GM23338 (cell line): ENCODE measurements at regions not wholly inside any gene's neighbourhood (a gene's known extent, or its start where the extent isn't known, plus 50 kb on each side); places are given as distances from the start of the nearest gene placed in this dataset.

Experiments
- CREB1 ChIP-seq: fragments of 250-450 bp; sonication (Bioruptor Pico); IDR thresholded peaks from 2 replicates; pipeline ENCODE4 v1.5.0; 2020; ENCODE audit warnings: low read depth, mild to moderate bottlenecking, moderate library complexity
- ETS1 ChIP-seq: IDR thresholded peaks from 2 replicates; pipeline ENCODE4 v1.6.1; 2016; ENCODE audit warnings: antibody characterized with exemption
- EZH2 ChIP-seq: fragments of 200-600 bp; sonication (generic); IDR thresholded peaks from one replicate; pipeline ENCODE4 v1.8.0; 2017; ENCODE audit warnings: antibody characterized with exemption, mild to moderate bottlenecking, low read depth; ENCODE audit not compliant: unreplicated experiment
- EZH2phosphoT487 ChIP-seq: fragments of 200-600 bp; sonication (generic); IDR thresholded peaks from one replicate; pipeline ENCODE4 v1.8.1; 2018; ENCODE audit warnings: antibody characterized with exemption; ENCODE audit not compliant: unreplicated experiment
- JUNB ChIP-seq: IDR thresholded peaks from one replicate; pipeline ENCODE4 v1.6.1; 2016; ENCODE audit warnings: antibody characterized with exemption; ENCODE audit not compliant: unreplicated experiment
- NANOG ChIP-seq: IDR thresholded peaks from 2 replicates; pipeline ENCODE4 v1.6.1; 2016; ENCODE audit warnings: antibody characterized with exemption, borderline replicate concordance
- POLR2AphosphoS5 ChIP-seq: IDR thresholded peaks from 2 replicates; pipeline ENCODE4 v1.6.1; 2016; ENCODE audit warnings: antibody characterized with exemption, low read depth
- STAT1 ChIP-seq: IDR thresholded peaks from one replicate; pipeline ENCODE4 v1.6.1; 2016; ENCODE audit warnings: antibody characterized with exemption; ENCODE audit not compliant: unreplicated experiment
- ZNF114 ChIP-seq: fragments of 250-450 bp; sonication (Bioruptor Pico); IDR thresholded peaks from 2 replicates; pipeline ENCODE4 v1.5.0; 2020; ENCODE audit warnings: mild to moderate bottlenecking, moderate library complexity
- ZNF331 ChIP-seq: fragments of 250-450 bp; sonication (Bioruptor Pico); IDR thresholded peaks from 2 replicates; pipeline ENCODE4 v1.5.0; 2020; ENCODE audit warnings: low read depth, mild to moderate bottlenecking, moderate library complexity
- ZNF462 ChIP-seq: fragments of 250-450 bp; sonication (Bioruptor Pico); IDR thresholded peaks from 2 replicates; pipeline ENCODE4 v1.5.0; 2020; ENCODE audit warnings: mild to moderate bottlenecking, moderate library complexity
- TF ChIP-seq, protein P1 (sequence below), 2 experiments: fragments of 200-600 bp in 1 of 2; sonication (generic) in 1 of 2; conservative IDR thresholded peaks; 2 replicates each; pipeline versions ENCODE4 v1.5.1 to v1.6.1; 2016 to 2017; ENCODE audit warnings: antibody characterized with exemption in 2 of 2, low read depth in 2 of 2, mild to moderate bottlenecking in 2 of 2, moderate library complexity in 1 of 2
- TF ChIP-seq, protein P2 (sequence below): IDR thresholded peaks from one replicate; pipeline ENCODE4 v1.6.1; 2018; ENCODE audit warnings: antibody characterized with exemption; ENCODE audit not compliant: unreplicated experiment

GRCh38 chr3:6418485-6418884 is 442.4 kb upstream of the GRM7 start:
- TF ChIP-seq EZH2phosphoT487, result no peak
- no peak for TF ChIP-seq NANOG
- TF ChIP-seq, protein P1, sequence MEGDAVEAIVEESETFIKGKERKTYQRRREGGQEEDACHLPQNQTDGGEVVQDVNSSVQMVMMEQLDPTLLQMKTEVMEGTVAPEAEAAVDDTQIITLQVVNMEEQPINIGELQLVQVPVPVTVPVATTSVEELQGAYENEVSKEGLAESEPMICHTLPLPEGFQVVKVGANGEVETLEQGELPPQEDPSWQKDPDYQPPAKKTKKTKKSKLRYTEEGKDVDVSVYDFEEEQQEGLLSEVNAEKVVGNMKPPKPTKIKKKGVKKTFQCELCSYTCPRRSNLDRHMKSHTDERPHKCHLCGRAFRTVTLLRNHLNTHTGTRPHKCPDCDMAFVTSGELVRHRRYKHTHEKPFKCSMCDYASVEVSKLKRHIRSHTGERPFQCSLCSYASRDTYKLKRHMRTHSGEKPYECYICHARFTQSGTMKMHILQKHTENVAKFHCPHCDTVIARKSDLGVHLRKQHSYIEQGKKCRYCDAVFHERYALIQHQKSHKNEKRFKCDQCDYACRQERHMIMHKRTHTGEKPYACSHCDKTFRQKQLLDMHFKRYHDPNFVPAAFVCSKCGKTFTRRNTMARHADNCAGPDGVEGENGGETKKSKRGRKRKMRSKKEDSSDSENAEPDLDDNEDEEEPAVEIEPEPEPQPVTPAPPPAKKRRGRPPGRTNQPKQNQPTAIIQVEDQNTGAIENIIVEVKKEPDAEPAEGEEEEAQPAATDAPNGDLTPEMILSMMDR (conservative IDR thresholded peaks at IDR 0.05; ENCODE audit: low read depth in 2 of 2), result no peak
- no peak for TF ChIP-seq JUNB
- TF ChIP-seq POLR2AphosphoS5, result no peak
- TF ChIP-seq EZH2, result no peak
- TF ChIP-seq STAT1, result no peak
- TF ChIP-seq, protein P2, sequence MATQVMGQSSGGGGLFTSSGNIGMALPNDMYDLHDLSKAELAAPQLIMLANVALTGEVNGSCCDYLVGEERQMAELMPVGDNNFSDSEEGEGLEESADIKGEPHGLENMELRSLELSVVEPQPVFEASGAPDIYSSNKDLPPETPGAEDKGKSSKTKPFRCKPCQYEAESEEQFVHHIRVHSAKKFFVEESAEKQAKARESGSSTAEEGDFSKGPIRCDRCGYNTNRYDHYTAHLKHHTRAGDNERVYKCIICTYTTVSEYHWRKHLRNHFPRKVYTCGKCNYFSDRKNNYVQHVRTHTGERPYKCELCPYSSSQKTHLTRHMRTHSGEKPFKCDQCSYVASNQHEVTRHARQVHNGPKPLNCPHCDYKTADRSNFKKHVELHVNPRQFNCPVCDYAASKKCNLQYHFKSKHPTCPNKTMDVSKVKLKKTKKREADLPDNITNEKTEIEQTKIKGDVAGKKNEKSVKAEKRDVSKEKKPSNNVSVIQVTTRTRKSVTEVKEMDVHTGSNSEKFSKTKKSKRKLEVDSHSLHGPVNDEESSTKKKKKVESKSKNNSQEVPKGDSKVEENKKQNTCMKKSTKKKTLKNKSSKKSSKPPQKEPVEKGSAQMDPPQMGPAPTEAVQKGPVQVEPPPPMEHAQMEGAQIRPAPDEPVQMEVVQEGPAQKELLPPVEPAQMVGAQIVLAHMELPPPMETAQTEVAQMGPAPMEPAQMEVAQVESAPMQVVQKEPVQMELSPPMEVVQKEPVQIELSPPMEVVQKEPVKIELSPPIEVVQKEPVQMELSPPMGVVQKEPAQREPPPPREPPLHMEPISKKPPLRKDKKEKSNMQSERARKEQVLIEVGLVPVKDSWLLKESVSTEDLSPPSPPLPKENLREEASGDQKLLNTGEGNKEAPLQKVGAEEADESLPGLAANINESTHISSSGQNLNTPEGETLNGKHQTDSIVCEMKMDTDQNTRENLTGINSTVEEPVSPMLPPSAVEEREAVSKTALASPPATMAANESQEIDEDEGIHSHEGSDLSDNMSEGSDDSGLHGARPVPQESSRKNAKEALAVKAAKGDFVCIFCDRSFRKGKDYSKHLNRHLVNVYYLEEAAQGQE, result no peak
- TF ChIP-seq CREB1, result no peak
- no peak for TF ChIP-seq ZNF331 (CRISPR knock-in tag)
- no peak for TF ChIP-seq ZNF114 (CRISPR knock-in tag)
- TF ChIP-seq ETS1, result no peak
- no peak for TF ChIP-seq ZNF462
